ENCODE measurements at regions not wholly inside any gene's neighbourhood (a gene's known extent, or its start where the extent isn't known, plus 50 kb on each side); places are given as distances from the start of the nearest gene placed in this dataset.
"Not testable (repeated sequence)": the region's sequence is repeated elsewhere in the genome, so short reads cannot be mapped to it uniquely, and the experiment has no call there.

- H3K4me1 ChIP-seq (ENCODE audit: insufficient read depth, low read length): peaks cover 12% of the 10 kb centered on the region
- H3K9me3 ChIP-seq (ENCODE audit: low read length); H3K27ac ChIP-seq (ENCODE audit: extremely low read length, insufficient read depth, low read length); POLR2A ChIA-PET; H3K27me3 ChIP-seq (ENCODE audit: control insufficient read depth in 1 of 2, insufficient read depth in 2 of 2, low read length in 2 of 2); H3K79me2 ChIP-seq (ENCODE audit: insufficient read depth, low read length); FAIRE-seq; H4K20me1 ChIP-seq (ENCODE audit: insufficient read depth, low read length); H3K4me3 ChIP-seq (replicated peaks in 1 of 3; ENCODE audit: insufficient read depth in 1 of 3, low read depth in 2 of 3, low read length in 3 of 3); DNase-seq (ENCODE audit: low spot score); H3K36me3 ChIP-seq (replicated peaks in 1 of 2; ENCODE audit: control insufficient read depth in 1 of 2, insufficient read depth in 2 of 2, low read length in 2 of 2); H3K4me2 ChIP-seq (ENCODE audit: low read depth, low read length); H2AFZ ChIP-seq (ENCODE audit: low read length); H3K9ac ChIP-seq (ENCODE audit: insufficient read depth, low read depth, low read length); BruUV-seq (replicated peaks): not testable (repeated sequence)
- TF ChIP-seq CTCF (CRISPR knock-in tag; IDR thresholded peaks at IDR 0.05): peak; percentile 62
- TF ChIP-seq STAG1 (CRISPR knock-in tag; IDR thresholded peaks at IDR 0.05): peak; percentile 56
- intact Hi-C loops (cut with micrococcal nuclease; ENCODE audit: unreplicated experiment) (loop anchor here (1.0 kb wide), 1 partner anchor 352 kb away; no protein-coding TSS in a partner anchor), in situ Hi-C loops (cut with HindIII; ENCODE audit: extremely low pct_ligation_motif_present, low pct_unique_long_range_greater_than_20kb) (loop anchor here (10.0 kb wide), 1 partner anchor 264 kb away; no protein-coding TSS in a partner anchor)
- WGBS (ENCODE audit: low lambda C conversion rate): 13% methylated on average over 2 of the region's 2 CpGs
- ATAC-seq: peak; percentile 68
- CTCF ChIA-PET (ENCODE audit: low intra/inter-chr PET ratio, low total read pairs): interaction anchor here (1.2 kb wide), 1 partner anchor 615 kb away, joined by 4 read pairs; no protein-coding TSS in a partner anchor
These were observed 344.7 kb upstream of the CLEC14A start for GRCh38 chr14:38600572-38600971.

GRCh38 chr14:38593476-38593875 is 337.6 kb upstream of the CLEC14A start:
- WGBS (ENCODE audit: low lambda C conversion rate): 37% methylated on average over 4 of the region's 4 CpGs
- intact Hi-C loops (cut with micrococcal nuclease; ENCODE audit: unreplicated experiment) (no loop called here), in situ Hi-C loops (cut with HindIII; ENCODE audit: extremely low pct_ligation_motif_present, low pct_unique_long_range_greater_than_20kb) (no loop called here)
- Histone ChIP-seq H3K9me3 (ENCODE audit: low read length) (no peaks in the 10 kb centered on the region), H3K4me2 (ENCODE audit: low read depth, low read length) (no peak overlapping the region), H2AFZ (ENCODE audit: low read length) (no peak overlapping the region), H3K4me1 (ENCODE audit: insufficient read depth, low read length) (no peaks in the 10 kb centered on the region), H3K9ac (ENCODE audit: insufficient read depth, low read depth, low read length) (no peak overlapping the region), H3K36me3 (replicated peaks in 1 of 2; ENCODE audit: control insufficient read depth in 1 of 2, insufficient read depth in 2 of 2, low read length in 2 of 2) (no peaks in the 10 kb centered on the region), H3K4me3 (replicated peaks in 1 of 3; ENCODE audit: insufficient read depth in 1 of 3, low read depth in 2 of 3, low read length in 3 of 3) (no peak overlapping the region), H3K79me2 (ENCODE audit: insufficient read depth, low read length) (no peaks in the 10 kb centered on the region), H3K27ac (ENCODE audit: extremely low read length, insufficient read depth, low read length) (no peak overlapping the region), H3K27me3 (ENCODE audit: control insufficient read depth in 1 of 2, insufficient read depth in 2 of 2, low read length in 2 of 2) (no peaks in the 10 kb centered on the region), H4K20me1 (ENCODE audit: insufficient read depth, low read length) (no peaks in the 10 kb centered on the region)
- FAIRE-seq (no peak), DNase-seq (ENCODE audit: low spot score) (no peak), ATAC-seq (no peak)
- POLR2A ChIA-PET: no interaction called here
- BruUV-seq (replicated peaks): no TSS peak
- CTCF ChIA-PET (ENCODE audit: low intra/inter-chr PET ratio, low total read pairs): no interaction called here
- TF ChIP-seq ZNF143 (CRISPR knock-in tag; IDR thresholded peaks at IDR 0.05) (no peak), GRHL1 (CRISPR knock-in tag; conservative IDR thresholded peaks at IDR 0.05) (no peak), ZNF12 (CRISPR knock-in tag; IDR thresholded peaks at IDR 0.05) (no peak), TAF1 (CRISPR knock-in tag; IDR thresholded peaks at IDR 0.05) (no peak), ZNF317 (CRISPR knock-in tag; IDR thresholded peaks at IDR 0.05) (no peak), ZNF160 (CRISPR knock-in tag; IDR thresholded peaks at IDR 0.05) (no peak), HES4 (CRISPR knock-in tag; IDR thresholded peaks at IDR 0.05; ENCODE audit: borderline replicate concordance) (no peak), LCORL (IDR thresholded peaks at IDR 0.05) (no peak), LCORL (CRISPR knock-in tag; IDR thresholded peaks at IDR 0.05) (no peak), HOXA5 (CRISPR knock-in tag; IDR thresholded peaks at IDR 0.05) (no peak), KLF11 (CRISPR knock-in tag; IDR thresholded peaks at IDR 0.05) (no peak), PATZ1 (CRISPR knock-in tag; IDR thresholded peaks at IDR 0.05) (no peak), SOX5 (CRISPR knock-in tag; IDR thresholded peaks at IDR 0.05; ENCODE audit: borderline replicate concordance) (no peak), NFIB (CRISPR knock-in tag; IDR thresholded peaks at IDR 0.05; ENCODE audit: borderline replicate concordance) (no peak)

All from HepG2 (cell line).